PFSK-1 (cell line): ENCODE measurements at regions not wholly inside any gene's neighbourhood (a gene's known extent, or its start where the extent isn't known, plus 50 kb on each side); places are given as distances from the start of the nearest gene placed in this dataset.

ENCODE experiments used
- FOXP2 ChIP-seq: optimal IDR thresholded peaks from 2 replicates; pipeline ENCODE3; 2011; ENCODE audit warnings: borderline replicate concordance, control low read depth, inconsistent platforms; ENCODE audit not compliant: insufficient read depth; ENCODE audit errors: extremely low read length, extremely low read depth
- POLR2AphosphoS5 ChIP-seq: IDR thresholded peaks from 2 replicates; pipeline ENCODE4 v1.6.1; 2012; ENCODE audit warnings: low read depth, mild to moderate bottlenecking, control low read depth, low read length, moderate library complexity
- REST ChIP-seq, 2 experiments: IDR thresholded peaks; 2 replicates each; pipeline versions ENCODE4 v1.6.1 to v1.8.0; 2011 to 2012; ENCODE audit warnings: low read depth in 2 of 2, low read length in 2 of 2, control low read depth in 1 of 2, inconsistent platforms in 1 of 2, mild to moderate bottlenecking in 1 of 2, moderate library complexity in 1 of 2; ENCODE audit not compliant: insufficient read depth in 1 of 2
- SIN3A ChIP-seq: IDR thresholded peaks from 2 replicates; pipeline ENCODE4 v1.6.1; 2012; ENCODE audit warnings: mild to moderate bottlenecking, low read length, moderate library complexity, borderline replicate concordance; ENCODE audit not compliant: insufficient read depth
- TAF1 ChIP-seq: IDR thresholded peaks from 2 replicates; pipeline ENCODE4 v1.6.1; 2012; ENCODE audit warnings: low read length, control low read depth, borderline replicate concordance; ENCODE audit not compliant: insufficient read depth

GRCh38 chr15:62626903-62627302 is 415.6 kb upstream of the TPM1 start:
- no peak for TF ChIP-seq FOXP2
- TF ChIP-seq POLR2AphosphoS5, result no peak
- TF ChIP-seq SIN3A, result no peak
- TF ChIP-seq REST (IDR thresholded peaks at IDR 0.05; ENCODE audit: insufficient read depth in 1 of 2, low read depth in 2 of 2, low read length in 2 of 2), result no peak
- TF ChIP-seq TAF1, result no peak

GRCh38 chr15:62631076-62631724 is 411.3 kb upstream of the TPM1 start:
- TF ChIP-seq TAF1 (no peak), FOXP2 (no peak), SIN3A (no peak)

GRCh38 chr15:62636823-62637573 is 405.5 kb upstream of the TPM1 start:
- TF ChIP-seq TAF1, result no peak
- no peak for TF ChIP-seq FOXP2
- no peak for TF ChIP-seq SIN3A
- TF ChIP-seq POLR2AphosphoS5, result no peak
- no peak for TF ChIP-seq REST (IDR thresholded peaks at IDR 0.05; ENCODE audit: insufficient read depth in 1 of 2, low read depth in 2 of 2, low read length in 2 of 2)

- TF ChIP-seq FOXP2, result no peak
- TF ChIP-seq SIN3A, result no peak
- TF ChIP-seq TAF1, result no peak
- TF ChIP-seq REST (IDR thresholded peaks at IDR 0.05; ENCODE audit: insufficient read depth in 1 of 2, low read depth in 2 of 2, low read length in 2 of 2), result no peak
- no peak for TF ChIP-seq POLR2AphosphoS5
Measured at GRCh38 chr15:62637574-62637897, 405.0 kb upstream of the TPM1 start.

- no peak for TF ChIP-seq FOXP2
- no peak for TF ChIP-seq TAF1
- TF ChIP-seq REST (IDR thresholded peaks at IDR 0.05; ENCODE audit: insufficient read depth in 1 of 2, low read depth in 2 of 2, low read length in 2 of 2), result no peak
- TF ChIP-seq POLR2AphosphoS5, result no peak
Measured at GRCh38 chr15:62637950-62638619, 404.5 kb upstream of the TPM1 start.
